H1 (cell line): ENCODE measurements at regions not wholly inside any gene's neighbourhood (a gene's known extent, or its start where the extent isn't known, plus 50 kb on each side); places are given as distances from the start of the nearest gene placed in this dataset.

ENCODE experiments used
- BACH1 ChIP-seq: IDR thresholded peaks from 2 replicates; pipeline ENCODE4 v1.6.1; 2012; ENCODE audit warnings: low read length, improper control_type of control experiment
- FOSL1 ChIP-seq: IDR thresholded peaks from 2 replicates; pipeline ENCODE4 v1.6.1; 2011; ENCODE audit warnings: mild to moderate bottlenecking, low read depth, low read length, moderate library complexity; ENCODE audit not compliant: insufficient read depth
- RBBP5 ChIP-seq: IDR thresholded peaks from 2 replicates; pipeline ENCODE4 v1.7.1; 2012; ENCODE audit warnings: low read depth, mild to moderate bottlenecking, inconsistent platforms, low read length, moderate library complexity, borderline replicate concordance
- SIX5 ChIP-seq: IDR thresholded peaks from 2 replicates; pipeline ENCODE4 v1.6.1; 2011; ENCODE audit warnings: mild to moderate bottlenecking, low read depth, low read length
- SP4 ChIP-seq: IDR thresholded peaks from 2 replicates; pipeline ENCODE4 v1.6.1; 2012; ENCODE audit warnings: low read length, inconsistent platforms
- YY1 ChIP-seq: IDR thresholded peaks from 2 replicates; pipeline ENCODE4 v1.6.1; 2011; ENCODE audit warnings: low read depth, mild to moderate bottlenecking, low read length

DNA sequence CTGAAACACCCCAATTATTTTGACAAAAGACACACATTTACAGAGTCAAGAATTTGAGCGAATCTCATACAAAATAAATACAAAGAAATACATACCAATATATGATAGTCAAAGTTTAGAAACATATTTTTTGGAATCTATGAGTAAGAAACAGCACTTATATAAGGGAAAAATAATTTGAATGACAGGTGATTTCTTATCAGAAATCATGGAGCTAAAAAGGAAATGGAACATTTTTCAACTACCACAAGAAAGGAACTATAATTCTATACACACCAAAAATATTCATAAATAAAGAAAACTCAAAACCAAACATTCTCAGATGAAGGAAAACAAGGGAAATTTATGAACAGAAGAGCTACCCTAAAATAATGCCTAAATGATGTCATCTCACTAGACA lies 1226.6 kb downstream of the PCDH9 start (continued):
- TF ChIP-seq RBBP5 (no peak), BACH1 (no peak), SIX5 (no peak), FOSL1 (no peak), SP4 (no peak), YY1 (no peak)
